Esophagus muscularis mucosa (tissue), 4 donors: ENCODE measurements at regions not wholly inside any gene's neighbourhood (a gene's known extent, or its start where the extent isn't known, plus 50 kb on each side); places are given as distances from the start of the nearest gene placed in this dataset.

Experiments
- EP300 ChIP-seq: sonication (generic); formaldehyde crosslinking; IDR thresholded peaks from one replicate; pipeline ENCODE4 v1.6.1; 2017; ENCODE audit warnings: antibody characterized with exemption
- POLR2A ChIP-seq: fragments of 450-650 bp; IDR thresholded peaks from one replicate; pipeline ENCODE4 v1.6.1; 2017; ENCODE audit warnings: antibody characterized with exemption, moderate library complexity, mild to moderate bottlenecking, low read depth
- TF ChIP-seq, protein P1 (sequence below), 3 experiments: fragments of 200-600 bp in 2 of 3; fragments of 450-650 bp in 1 of 3; sonication (generic) in 2 of 3; IDR thresholded peaks; one replicate each; pipeline ENCODE4 v1.5.1; 2017 to 2019; ENCODE audit warnings: antibody characterized with exemption in 3 of 3, mild to moderate bottlenecking in 2 of 3, moderate library complexity in 1 of 3

DNA sequence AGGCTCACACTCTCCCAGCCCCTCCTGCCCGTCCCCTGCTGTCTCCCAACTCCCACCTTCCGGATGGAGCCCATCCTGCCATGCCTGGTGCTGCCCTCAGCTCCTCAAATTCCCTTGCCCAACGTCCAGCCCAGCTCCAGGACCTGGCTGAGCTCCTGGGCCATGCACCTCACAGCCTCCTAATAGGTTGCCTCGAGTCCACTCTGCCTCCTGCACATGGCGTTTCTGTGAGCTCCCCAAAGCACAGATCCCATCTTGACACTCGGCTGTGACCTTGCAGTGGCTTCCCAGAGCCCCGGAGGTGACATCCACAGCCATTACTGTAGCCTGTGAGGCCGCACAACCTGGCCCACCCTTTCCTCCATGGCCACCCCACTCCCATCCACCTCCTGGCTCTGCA, 191.9 kb upstream of the SALL3 start:
- TF ChIP-seq POLR2A = no peak
- TF ChIP-seq, protein P1, sequence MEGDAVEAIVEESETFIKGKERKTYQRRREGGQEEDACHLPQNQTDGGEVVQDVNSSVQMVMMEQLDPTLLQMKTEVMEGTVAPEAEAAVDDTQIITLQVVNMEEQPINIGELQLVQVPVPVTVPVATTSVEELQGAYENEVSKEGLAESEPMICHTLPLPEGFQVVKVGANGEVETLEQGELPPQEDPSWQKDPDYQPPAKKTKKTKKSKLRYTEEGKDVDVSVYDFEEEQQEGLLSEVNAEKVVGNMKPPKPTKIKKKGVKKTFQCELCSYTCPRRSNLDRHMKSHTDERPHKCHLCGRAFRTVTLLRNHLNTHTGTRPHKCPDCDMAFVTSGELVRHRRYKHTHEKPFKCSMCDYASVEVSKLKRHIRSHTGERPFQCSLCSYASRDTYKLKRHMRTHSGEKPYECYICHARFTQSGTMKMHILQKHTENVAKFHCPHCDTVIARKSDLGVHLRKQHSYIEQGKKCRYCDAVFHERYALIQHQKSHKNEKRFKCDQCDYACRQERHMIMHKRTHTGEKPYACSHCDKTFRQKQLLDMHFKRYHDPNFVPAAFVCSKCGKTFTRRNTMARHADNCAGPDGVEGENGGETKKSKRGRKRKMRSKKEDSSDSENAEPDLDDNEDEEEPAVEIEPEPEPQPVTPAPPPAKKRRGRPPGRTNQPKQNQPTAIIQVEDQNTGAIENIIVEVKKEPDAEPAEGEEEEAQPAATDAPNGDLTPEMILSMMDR (IDR thresholded peaks at IDR 0.05) = no peak
- TF ChIP-seq EP300 = no peak
